Forelimb muscle (tissue), 1 donor: ENCODE measurements at regions not wholly inside any gene's neighbourhood (a gene's known extent, or its start where the extent isn't known, plus 50 kb on each side); places are given as distances from the start of the nearest gene placed in this dataset.

Source experiments
- DNase-seq: peaks from one replicate; pipeline ENCODE4 v3.0.0-alpha.2; 2013; ENCODE audit warnings: low read depth

DNA sequence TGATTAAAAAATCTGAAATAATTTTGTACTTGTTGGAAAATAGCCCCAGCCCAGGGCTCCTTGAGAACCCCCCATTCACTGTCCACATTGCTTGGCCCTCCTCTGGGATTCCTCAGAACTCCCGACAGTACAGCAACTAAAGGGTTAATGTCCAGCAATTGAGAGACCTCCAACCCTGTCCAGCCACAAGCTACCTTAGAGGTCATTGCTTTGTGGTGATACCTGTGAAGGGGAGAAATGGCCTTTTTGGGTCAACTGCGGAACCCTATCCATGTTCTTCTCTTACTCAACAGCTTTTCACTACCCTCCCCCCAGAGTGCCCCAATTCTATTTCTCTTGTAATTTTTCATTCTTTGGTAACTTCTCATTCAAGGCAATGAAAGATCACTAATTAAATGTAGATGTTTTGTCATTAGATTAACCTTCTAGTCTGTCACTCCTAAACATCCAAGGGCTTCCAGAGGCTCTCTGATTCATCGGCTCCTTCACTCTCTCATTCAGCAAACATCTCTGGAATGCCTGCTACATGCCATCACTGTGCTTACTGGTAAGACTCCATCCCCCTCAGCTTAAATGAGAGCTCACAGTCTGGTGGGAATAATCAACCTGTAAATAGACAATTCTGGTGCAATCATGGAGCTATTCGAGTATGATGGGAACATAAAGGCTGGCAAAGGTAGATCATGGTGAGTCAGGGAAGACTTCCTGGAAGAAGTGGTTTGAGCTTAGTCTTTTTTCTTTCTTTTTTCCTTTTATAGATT, 241.4 kb upstream of the PGRMC2 start:
- no peak for DNase-seq

DNA sequence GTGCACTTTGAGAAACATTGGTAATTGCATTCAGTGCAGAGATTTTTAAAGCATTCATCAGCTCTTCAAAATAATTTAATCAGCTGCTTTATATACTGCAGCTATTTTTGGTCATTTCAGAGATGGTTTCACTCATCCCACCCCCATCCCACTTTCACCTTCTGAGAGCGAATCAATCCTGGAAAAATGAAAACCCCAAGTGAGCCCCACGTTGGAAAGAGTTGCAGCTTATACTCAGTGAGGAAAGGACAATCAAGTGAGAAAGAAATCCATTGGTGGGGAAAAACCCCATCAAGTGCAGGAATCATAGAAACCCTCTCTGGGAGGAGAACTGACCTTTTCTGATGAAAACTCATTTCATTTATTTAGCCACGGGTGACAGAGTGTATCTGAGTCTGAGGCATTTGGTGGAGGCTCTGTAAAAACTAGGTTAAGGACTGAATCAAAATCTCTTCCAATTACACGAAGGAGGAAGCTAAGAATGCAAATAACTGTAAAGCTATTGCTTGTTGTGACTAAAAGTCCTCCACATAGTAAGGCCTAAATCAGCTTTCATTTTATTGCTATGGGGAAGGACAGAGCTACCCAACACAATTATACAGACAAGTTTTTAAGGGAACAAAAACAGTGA, 240.4 kb upstream of the PGRMC2 start:
- no peak for DNase-seq

DNA sequence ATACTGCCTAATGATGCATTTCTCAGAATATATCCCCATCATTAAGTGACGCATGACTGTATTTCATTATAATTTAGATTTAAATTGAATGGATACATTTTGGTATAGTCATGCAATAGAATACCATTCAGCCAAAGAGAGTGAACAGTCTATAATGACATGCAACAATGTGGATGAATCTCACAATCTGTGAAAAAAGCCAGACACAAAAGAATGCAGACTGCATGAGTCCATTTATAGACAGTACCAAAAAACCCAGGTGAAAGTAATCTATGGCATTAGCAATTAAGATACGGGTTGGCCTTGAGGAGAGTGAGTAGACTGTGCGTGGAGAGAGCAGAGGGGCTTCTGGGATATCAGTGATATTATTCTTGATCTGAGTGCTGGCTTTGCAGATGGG, 239.7 kb upstream of the PGRMC2 start:
- no peak for DNase-seq

DNA sequence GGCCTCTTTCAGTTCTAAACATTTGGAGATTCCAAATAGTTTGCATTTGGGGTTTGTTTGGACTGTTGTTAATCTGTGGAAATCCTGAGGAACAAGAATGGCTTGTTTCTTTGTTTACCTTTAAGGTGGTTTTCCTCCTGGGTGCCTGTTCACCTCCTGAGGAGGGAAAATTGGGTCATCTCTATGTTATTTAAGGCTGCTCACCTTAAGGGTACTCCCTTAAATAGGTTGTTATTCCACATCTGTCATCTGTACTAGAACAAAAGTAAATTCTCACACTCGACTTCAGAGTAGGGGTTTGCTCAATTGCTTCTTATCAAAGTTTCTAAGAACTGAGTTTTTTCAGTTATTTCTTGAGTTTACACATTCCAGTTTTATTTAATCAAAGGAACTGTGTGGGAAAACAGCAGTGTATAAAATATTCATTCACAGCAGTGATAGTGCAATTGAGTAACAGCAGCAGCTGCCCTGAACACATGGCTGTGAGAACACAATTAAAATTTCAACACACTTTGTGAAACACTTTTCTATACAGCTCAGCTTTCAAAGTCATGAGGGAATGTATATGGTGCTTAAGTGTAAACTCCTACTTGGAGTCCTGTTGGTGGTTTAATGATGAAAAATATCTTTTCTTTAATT, 238.5 kb upstream of the PGRMC2 start:
- DNase-seq = no peak

DNA sequence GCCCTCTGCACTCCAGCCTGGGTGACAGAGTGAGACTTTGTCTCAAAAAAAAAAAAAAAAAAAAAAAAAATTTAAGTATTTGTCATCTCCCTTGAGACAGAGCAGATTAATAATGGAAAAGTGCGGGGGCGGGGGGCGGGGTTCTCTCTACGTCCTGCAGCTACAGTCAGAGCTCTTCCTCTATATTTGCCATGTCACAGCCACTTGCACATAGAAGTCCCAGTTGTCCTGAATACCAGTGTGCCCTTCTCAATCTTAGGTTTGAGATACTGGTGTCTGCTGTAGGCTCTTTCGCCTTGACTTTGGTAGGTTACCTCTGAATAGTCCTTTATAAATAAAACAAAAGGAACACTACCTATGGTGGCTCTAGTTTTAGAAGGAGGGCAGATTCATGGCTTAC, 237.8 kb upstream of the PGRMC2 start:
- DNase-seq = no peak

DNA sequence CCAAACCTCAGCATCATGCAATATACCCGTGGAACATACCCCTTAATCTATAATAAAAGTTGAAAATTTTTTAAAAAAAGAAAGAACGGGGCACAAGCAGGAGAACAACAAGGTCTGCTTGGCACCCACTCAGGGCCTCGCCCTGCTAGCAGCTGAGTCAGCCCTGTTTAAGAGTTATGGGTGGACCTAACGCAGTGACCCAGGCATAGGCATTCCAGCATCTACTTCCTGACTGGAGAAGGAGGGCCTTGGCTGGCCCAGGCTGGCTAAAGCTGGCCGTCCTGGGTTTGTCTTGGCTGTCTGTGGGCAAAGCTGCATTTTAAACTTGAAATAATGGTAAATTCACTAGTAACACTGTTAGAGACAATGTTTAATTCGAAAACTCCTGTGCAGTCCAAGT, 236.7 kb upstream of the PGRMC2 start:
- DNase-seq = no peak

DNA sequence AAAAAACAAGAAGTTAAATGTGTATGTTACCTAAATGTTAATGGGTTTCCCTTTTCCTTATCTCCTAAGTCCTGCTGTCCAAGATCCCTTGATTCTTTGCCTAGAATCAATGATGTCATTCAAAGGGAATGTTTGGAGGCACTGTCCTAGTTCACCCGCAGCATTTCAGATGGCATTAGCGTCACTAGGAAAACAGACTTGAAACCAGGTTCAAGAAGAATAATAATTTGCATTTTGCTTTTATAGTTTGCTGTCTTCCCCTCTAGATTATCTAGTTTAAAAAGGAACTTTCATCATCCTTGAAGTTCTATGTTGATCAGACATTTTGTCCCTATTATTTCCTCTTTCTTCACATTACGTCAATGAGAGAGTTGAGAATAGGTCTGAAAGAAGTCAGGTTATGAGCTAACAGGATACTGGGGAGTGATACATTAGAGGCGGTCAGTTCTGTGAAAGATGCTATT, 234.1 kb upstream of the PGRMC2 start:
- no peak for DNase-seq

DNA sequence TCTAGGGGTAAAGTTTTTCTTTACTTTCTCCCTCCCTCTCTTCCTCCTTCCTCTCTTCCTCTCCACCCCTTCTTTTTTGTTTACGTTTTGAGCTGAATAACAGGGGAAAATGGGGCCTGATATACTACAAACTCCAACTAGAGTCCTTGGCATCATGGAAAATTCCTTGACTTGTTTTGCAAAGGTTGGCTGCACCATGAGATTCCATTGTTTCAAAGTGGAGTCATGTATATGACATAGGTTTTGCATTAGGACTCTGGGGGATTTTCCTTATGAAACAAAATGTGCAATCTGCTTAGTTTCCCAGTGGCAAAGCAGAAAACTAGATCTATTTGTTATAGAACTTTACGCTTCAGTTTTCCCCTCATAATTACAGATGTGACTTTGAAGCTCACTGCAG, 233.5 kb upstream of the PGRMC2 start:
- DNase-seq = no peak

DNA sequence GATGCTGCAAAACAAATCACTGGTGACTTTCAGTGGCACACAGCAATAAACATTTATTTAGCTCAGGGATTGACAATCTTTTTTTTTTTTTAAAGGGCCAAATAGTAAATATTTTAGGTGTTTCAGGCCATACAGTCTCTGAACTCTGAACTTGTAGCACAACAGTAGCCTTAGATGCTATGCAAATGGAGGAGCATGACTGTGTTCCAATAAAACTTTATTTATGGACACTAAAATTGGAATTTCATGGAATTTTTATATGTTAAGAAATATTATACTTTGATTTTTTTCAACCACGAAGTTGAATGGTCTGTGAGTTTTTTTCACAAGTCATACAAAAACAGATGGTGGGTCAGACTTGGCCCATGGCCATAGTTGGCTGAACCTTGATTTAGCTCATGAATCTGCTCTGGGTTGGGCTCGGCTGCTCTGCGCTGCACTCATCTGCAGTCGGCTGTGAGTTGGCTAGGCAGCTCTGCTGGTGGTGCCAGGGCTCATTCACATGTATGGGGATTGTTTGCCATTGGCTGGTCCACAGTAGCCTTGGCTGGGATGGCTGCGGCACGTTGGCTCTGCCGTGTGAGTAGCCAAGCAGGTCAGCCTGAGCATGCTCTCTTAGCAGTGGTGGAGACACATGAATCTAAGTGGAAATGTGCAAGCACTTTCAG, 231.7 kb upstream of the PGRMC2 start:
- no peak for DNase-seq

DNA sequence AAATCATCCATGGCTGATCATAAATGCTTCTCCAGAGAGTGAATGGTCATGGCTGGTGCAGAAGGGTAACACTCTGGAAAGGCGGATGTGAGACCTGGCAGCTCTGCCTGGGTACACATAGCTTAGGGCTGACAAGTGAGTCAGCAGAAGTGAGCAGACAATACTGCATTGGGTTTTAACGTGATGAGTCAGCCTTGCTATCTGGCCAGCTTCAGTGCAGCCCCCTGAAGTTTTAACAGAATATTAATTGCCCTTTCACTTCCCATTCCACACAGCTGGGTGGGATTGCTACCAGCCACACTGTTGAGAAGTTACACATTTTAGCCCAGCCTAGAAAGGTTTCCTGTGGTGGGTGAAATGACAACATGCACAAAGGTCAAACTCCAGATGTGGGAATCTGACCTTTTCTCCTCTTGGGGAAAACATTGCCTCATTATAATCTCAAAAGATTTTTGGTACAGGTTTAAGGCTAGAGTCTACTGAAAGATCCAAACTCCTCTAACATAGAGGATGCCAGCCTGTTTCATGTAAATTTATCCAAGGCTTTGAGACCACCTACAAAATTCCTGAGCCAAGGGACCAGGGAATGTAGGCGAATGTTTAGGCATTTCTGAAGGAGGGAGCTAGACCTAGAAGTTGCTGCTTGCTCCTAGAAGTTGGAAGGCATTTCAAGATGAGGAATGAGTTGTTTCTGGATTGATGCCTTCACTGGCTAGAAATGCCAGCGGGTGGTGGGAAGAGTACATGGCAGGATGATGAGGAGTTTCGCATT, 230.3 kb upstream of the PGRMC2 start:
- DNase-seq = no peak

DNA sequence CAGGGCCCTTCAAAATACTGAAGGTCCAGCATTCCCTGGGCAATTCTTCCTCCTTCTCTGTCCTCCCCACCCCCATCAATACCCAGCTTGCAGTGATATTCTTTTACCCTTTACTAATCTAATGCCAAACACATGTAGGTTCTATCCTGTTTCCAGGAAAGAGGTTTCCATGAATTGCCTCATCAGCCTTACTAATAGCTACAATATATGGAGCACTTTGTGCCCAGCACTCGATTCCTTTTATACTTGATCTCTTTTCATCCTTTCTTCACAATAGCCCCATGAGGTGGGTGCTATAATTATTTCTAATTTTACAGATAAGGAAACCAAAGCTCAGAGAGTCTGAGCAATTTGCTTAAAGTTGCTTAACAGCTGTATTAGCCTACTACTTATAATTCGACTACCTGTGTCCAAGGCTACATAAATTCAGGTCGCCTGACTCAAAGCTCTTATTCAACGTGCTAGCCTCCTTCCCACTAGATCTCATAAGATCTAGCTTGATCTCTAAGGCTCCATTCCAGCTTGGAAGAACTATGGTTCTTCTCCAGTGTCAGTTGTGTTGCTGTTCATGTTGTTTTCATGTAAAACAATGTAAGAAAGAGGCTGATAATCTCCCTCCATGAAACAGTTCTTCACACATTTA, 229.6 kb upstream of the PGRMC2 start:
- DNase-seq = peak; percentile 66

DNA sequence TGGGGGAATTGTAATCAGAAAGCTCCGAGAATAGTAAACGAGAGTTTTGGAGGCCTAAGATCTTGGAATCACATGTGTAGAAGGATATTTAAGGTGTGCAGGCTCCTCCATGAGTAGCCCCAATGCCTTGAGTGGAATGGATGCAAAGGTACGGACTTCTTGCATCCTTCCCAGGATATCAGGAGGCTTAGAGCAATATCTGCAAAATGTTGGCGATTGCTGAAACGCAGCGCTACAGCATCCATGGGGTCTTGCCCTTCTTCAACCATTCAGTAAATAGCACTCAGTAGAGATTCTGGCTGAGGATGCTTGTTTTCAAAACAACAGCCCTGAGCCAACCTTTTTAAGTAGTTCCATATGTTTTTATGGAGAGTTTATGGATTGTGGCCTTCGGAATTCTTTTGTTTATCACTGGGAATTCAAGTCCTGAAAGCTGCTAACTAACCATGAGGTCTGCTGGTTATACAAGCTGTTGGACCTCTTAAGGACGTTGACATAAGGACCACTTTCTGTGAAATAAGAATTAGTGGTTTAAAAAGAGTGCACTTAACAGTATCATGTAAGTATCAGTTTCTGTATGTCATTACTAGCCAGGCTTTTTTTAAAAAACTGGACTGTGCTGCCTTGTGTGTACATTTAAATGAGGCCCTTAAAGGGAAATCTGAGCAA, 228.8 kb upstream of the PGRMC2 start:
- DNase-seq = peak; percentile 84

DNA sequence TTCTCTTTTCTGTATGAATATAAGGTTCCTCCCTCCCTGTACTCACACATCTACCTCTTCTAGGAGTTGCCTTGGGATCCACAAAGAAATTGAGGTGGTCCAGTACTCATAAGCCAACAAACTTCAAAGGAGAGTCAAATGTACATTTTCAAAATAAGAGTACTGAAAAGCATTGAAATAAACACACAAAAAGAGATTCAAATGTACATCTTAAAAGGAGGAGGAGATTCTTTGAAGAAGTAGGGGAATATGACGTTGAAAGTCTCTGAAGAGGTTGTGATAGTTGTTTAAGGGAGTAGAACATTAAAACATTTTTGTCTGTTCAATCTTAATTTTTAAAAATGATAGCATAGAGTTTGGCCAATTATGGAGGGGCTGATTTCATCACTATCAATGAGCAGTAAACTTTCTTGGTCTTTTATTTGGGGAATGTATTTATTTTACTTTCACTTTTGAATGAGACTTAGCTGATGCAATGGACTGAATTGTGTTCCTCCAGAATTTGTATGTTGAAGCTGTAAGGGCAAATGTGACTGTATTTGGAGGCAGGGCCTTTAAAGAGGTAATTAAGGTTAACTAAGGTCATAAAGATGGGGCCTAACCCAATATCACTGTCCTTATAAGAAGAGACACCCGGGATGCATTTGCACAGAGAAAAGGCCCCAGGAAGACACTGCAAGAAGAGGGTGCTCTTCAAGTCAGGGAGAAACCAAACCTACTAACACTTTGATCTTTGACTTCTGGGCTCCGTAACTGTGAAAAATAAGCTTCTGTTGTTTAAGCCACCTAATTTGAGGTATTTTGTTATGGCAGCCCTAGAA, 226.3 kb upstream of the PGRMC2 start:
- no peak for DNase-seq

DNA sequence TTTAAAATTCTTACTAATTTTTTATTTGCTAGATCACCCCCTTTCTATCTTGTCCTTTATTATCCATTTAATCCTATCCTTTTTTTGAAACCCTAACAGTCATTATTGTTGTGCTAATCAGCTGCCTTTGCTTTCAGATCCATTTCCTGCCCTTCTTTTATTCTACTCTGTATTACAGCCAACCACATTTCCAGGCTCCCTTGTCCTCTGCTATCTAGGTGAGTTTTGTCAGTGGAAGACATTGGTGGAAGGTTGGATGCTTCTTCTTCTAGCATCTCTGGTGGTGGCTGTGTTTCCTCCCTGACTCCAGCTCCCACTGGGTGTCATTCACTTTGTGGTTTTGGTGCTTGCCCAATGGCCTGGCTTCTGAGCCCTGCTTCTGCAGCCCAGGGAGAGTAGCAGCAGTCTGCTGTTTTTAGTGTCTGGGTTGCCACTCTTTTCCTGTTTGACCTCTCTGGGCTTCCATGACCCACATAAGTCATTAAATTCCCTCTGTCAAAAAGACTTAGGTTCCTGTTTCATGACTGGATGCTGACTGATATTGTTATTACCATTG, 225.2 kb upstream of the PGRMC2 start:
- no peak for DNase-seq

DNA sequence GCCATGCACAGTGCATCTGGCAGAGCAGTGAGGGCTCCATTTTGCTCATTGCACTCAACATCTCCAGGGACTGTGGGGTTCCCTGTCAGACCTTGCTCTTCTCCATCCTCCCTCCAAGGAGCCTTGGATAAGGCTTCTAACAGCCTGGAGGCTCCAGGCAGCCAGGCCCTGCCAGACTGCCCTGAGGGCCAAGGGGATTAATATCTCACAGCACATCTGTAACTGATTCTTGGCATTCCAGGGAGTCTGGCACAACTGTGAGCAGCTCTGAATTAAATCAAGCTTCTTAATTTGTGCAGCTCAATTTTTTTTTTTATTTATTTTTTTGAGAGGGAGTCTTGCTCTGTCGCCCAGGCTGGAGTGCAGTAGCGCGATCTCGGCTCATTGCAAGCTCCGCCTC, 224.5 kb upstream of the PGRMC2 start:
- no peak for DNase-seq

DNA sequence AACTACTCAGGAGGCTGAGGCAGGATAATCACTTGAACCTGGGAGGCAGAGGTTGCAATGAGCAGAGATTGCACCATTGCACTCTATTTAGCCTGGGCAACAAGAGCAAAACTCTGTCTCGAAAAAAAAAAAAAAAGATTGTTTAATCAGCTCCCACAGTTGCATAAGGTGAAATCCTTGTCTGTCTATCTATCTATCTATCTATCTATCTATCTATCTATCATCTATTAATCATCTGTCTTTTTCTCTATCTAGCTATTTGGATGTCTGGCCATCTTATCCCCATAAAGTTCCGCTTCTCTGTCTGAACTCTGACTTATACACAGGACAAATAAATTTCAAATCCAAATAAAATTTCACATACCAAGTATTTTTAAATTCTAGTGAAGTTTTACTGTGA, 223.2 kb upstream of the PGRMC2 start:
- DNase-seq = no peak

DNA sequence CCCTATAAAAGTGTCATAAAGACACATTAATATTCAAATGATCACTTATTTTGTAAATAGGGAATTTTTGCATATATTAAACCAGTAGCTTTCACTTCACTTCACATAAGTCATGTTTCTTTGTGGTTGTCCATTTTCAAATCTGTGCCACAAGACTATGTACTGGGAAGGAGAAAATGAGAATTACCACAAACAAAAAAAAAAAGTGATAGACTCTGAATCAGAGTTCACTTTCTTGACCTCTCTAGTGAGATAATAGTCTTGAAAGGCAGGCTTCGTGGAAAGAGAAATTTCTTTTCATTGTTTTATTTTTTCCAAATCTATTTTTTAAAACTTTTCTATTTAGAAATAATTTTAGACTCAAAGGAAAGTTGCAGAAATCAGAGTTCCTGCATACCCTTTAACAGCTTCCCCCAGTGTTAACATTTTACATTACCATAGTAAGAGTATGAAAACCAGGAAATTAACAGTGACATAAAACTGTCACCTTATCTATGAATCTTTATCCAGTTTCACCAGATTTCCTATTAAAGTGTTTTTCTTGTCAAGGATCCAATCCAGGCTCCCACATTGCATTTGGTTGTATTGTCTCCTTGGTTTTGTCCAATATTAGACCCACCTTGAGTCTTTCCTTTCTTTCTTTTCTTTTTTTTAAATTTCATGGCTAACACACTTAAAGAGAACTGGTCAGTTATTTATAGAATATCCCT, 215.4 kb upstream of the PGRMC2 start:
- DNase-seq = no peak

DNA sequence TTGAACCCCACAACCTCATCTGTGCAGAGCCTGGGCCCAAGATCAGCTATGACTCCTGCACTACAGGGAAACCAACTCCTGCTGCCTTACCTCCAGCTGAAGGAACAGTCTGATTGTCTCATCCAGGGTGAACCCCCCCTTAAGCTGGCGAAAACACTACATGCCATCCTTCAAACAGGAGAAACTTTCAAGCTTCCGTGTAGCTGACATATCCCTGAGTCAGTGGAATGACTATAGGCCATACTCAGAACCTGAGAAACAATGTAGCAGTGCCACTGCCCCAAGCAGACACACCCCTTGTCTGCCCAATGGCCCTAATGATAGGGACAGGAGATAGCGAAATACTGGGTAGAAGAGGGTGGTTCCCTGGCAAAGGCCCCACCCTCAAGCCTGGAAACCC, 213.6 kb upstream of the PGRMC2 start:
- no peak for DNase-seq
